ENCODE measurements at regions not wholly inside any gene's neighbourhood (a gene's known extent, or its start where the extent isn't known, plus 50 kb on each side); places are given as distances from the start of the nearest gene placed in this dataset.

DNA sequence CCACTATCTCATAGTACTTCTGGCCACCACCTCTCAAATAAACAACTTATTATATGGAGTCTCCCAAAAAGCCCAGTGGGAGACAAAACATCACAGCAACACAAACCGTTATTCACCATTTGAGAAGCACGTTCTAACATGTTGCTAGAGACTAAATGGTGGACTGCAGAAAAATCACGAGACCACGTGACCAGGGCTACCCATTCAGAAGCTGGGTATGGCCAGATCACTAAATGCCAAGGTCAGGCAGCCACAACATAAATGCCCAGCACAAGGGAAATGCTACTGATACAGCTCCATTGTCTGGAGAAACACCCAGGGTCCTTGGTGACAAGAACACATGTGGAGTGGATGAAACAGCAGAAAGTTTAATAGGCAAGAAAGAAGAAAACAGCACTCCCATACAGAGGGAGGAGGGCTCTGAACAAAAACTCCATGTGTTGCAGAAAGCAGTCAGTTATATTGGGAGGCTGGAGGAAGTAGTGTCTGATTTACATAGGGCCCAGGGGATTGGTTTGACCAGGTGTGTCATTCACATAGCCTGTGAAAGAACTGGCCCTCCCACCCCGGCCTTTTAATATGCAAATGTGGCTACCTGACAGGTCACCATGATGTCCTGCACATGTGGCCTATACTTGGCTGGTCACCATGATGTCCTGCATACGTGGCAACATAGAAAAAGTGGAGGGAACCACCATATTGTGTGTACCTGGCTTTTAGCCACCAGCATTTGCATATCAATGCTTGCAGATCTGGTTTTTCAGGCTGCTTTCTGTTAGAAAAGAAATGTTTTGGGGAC is 97.2 kb downstream of the TRIM36 start:
- Mint-ChIP-seq H3K4me3 (no peak overlapping the region), H3K36me3 (ENCODE audit: low read depth) (no peaks in the 10 kb centered on the region), H3K9me3 (peaks cover 2% of the 10 kb centered on the region), H3K27ac (no peak overlapping the region), H3K27me3 (peaks cover 47% of the 10 kb centered on the region), H3K4me1 (ENCODE audit: low read depth) (peaks cover 25% of the 10 kb centered on the region)
- DNase-seq, result no peak

- Mint-ChIP-seq H3K27ac (no peak overlapping the region), H3K9me3 (peaks cover 2% of the 10 kb centered on the region), H3K36me3 (ENCODE audit: low read depth) (no peaks in the 10 kb centered on the region), H3K27me3 (peaks cover 50% of the 10 kb centered on the region), H3K4me1 (ENCODE audit: low read depth) (peaks cover 25% of the 10 kb centered on the region), H3K4me3 (no peak overlapping the region)
- DNase-seq, result no peak
Observed at GRCh38 chr5:115070737-115071136, 99.0 kb downstream of the TRIM36 start.

DNA sequence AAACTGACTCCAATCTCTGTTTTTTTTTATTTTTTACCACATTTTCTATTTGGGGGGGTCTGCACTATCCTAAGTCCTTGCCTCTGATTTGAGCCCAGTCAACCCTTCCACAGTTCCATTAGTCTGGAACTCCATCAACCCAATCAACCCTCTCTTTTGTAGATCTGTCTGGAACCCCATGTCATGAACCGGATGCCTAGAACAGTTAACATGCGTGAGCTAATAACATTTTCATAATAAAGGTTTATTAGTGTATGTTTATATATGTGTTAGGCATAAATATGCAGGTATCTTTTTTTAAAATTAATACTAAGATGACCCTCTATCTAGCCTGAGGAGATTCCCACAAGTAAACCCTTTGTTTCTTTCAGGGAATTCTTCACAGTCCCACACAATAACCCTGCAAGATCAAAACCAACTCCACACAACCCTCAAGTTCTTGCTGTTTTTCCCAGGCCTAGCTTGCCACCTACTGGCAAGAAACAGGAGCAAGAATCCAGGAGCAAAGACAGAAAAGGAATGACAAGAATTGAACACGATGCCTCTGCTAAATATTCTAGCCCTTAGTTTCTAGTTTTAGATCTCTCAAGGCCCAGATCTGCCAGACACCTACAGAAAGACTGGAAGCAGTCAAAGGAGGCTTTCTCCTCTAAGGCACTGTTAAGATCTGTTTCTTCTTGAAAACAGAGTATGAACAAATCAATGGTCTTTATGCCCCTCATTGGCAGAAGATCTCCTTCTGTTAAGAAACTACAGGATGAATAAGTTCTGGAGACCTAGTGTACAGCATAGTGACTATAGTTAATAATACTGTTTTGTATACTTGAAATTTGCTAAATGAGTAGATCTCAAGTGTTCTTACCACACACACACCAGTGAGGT is 100.4 kb downstream of the TRIM36 start:
- Mint-ChIP-seq H3K27me3 (peaks cover 50% of the 10 kb centered on the region), H3K27ac (peak overlapping the region; percentile 20), H3K4me1 (ENCODE audit: low read depth) (peaks cover 25% of the 10 kb centered on the region), H3K9me3 (peaks cover 2% of the 10 kb centered on the region), H3K36me3 (ENCODE audit: low read depth) (no peaks in the 10 kb centered on the region), H3K4me3 (no peak overlapping the region)
- DNase-seq, result no peak

- Mint-ChIP-seq H3K4me3 (no peak overlapping the region), H3K27me3 (peaks cover 44% of the 10 kb centered on the region), H3K27ac (peak overlapping the region; percentile 71), H3K4me1 (ENCODE audit: low read depth) (peaks cover 25% of the 10 kb centered on the region), H3K9me3 (peaks cover 2% of the 10 kb centered on the region), H3K36me3 (ENCODE audit: low read depth) (no peaks in the 10 kb centered on the region)
- peak; percentile 29 for DNase-seq
Observed at GRCh38 chr5:115068239-115069086, 101.2 kb downstream of the TRIM36 start.

GRCh38 chr5:115064380-115064779 is 105.3 kb downstream of the TRIM36 start:
- Mint-ChIP-seq H3K36me3 (ENCODE audit: low read depth) (no peaks in the 10 kb centered on the region), H3K4me1 (ENCODE audit: low read depth) (peaks cover 17% of the 10 kb centered on the region), H3K27ac (no peak overlapping the region), H3K27me3 (peaks cover 14% of the 10 kb centered on the region), H3K9me3 (peaks cover 2% of the 10 kb centered on the region), H3K4me3 (no peak overlapping the region)
- no peak for DNase-seq

- H3K9me3 Mint-ChIP-seq, result no peaks in the 10 kb centered on the region
- H3K27ac Mint-ChIP-seq, result no peak overlapping the region
- peaks cover 8% of the 10 kb centered on the region for H3K27me3 Mint-ChIP-seq
Observed at GRCh38 chr5:115054387-115054951, 115.2 kb downstream of the TRIM36 start.

GRCh38 chr5:115052948-115053347 is 116.8 kb downstream of the TRIM36 start:
- DNase-seq, result no peak
- Mint-ChIP-seq H3K4me3 (no peak overlapping the region), H3K4me1 (ENCODE audit: low read depth) (no peaks in the 10 kb centered on the region), H3K9me3 (no peaks in the 10 kb centered on the region), H3K36me3 (ENCODE audit: low read depth) (no peaks in the 10 kb centered on the region), H3K27me3 (peaks cover 6% of the 10 kb centered on the region), H3K27ac (no peak overlapping the region)

More at GRCh38 chr5:115054387-115054951, 115.2 kb downstream of the TRIM36 start:
- no peaks in the 10 kb centered on the region for H3K4me1 Mint-ChIP-seq (ENCODE audit: low read depth)
- H3K36me3 Mint-ChIP-seq (ENCODE audit: low read depth), result no peaks in the 10 kb centered on the region
- H3K4me3 Mint-ChIP-seq, result no peak overlapping the region
- no peak for DNase-seq

- Mint-ChIP-seq H3K4me3 (no peak overlapping the region), H3K36me3 (ENCODE audit: low read depth) (no peaks in the 10 kb centered on the region), H3K4me1 (ENCODE audit: low read depth) (no peaks in the 10 kb centered on the region), H3K27me3 (no peaks in the 10 kb centered on the region), H3K9me3 (no peaks in the 10 kb centered on the region), H3K27ac (no peak overlapping the region)
- DNase-seq, result no peak
Observed at GRCh38 chr5:115050866-115051265, 118.8 kb downstream of the TRIM36 start.

GRCh38 chr5:115033861-115034260 is 135.8 kb downstream of the TRIM36 start:
- H3K27me3 Mint-ChIP-seq, result no peaks in the 10 kb centered on the region
- H3K4me1 Mint-ChIP-seq (ENCODE audit: low read depth), result no peaks in the 10 kb centered on the region
- no peak for DNase-seq
- no peaks in the 10 kb centered on the region for H3K36me3 Mint-ChIP-seq (ENCODE audit: low read depth)
- H3K9me3 Mint-ChIP-seq, result peaks cover 11% of the 10 kb centered on the region
- no peak overlapping the region for H3K4me3 Mint-ChIP-seq
- H3K27ac Mint-ChIP-seq, result no peak overlapping the region

DNA sequence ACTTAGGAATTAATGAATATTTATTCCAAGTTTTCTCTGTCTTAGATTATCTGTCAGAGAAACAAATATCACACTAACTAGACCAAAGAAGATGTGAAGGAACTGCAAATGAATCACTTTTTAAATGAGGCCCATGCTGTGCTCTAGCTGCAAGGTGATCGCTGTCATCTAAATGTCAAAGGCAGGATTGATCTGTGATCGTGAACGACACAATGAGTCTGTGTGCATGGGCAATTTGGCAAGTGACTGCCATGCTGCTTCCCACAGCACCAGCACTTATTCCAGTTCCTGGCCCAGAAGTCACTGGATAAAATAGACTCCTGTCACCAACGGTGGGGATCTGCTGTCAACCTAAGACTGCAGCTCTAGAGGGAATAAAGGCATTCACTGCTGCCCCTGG is 141.2 kb downstream of the TRIM36 start:
- Mint-ChIP-seq H3K36me3 (ENCODE audit: low read depth) (no peaks in the 10 kb centered on the region), H3K9me3 (no peaks in the 10 kb centered on the region)

GRCh38 chr5:115024922-115025321 is 144.8 kb downstream of the TRIM36 start:
- Mint-ChIP-seq H3K27ac (no peak overlapping the region), H3K4me1 (ENCODE audit: low read depth) (no peaks in the 10 kb centered on the region), H3K4me3 (no peak overlapping the region), H3K27me3 (peaks cover 4% of the 10 kb centered on the region), H3K9me3 (no peaks in the 10 kb centered on the region), H3K36me3 (ENCODE audit: low read depth) (no peaks in the 10 kb centered on the region)
- DNase-seq, result no peak

More for the DNA sequence above, 141.2 kb downstream of the TRIM36 start:
- peaks cover 4% of the 10 kb centered on the region for H3K27me3 Mint-ChIP-seq
- H3K4me3 Mint-ChIP-seq, result no peak overlapping the region
- no peak for DNase-seq
- no peak overlapping the region for H3K27ac Mint-ChIP-seq
- H3K4me1 Mint-ChIP-seq (ENCODE audit: low read depth), result no peaks in the 10 kb centered on the region

DNA sequence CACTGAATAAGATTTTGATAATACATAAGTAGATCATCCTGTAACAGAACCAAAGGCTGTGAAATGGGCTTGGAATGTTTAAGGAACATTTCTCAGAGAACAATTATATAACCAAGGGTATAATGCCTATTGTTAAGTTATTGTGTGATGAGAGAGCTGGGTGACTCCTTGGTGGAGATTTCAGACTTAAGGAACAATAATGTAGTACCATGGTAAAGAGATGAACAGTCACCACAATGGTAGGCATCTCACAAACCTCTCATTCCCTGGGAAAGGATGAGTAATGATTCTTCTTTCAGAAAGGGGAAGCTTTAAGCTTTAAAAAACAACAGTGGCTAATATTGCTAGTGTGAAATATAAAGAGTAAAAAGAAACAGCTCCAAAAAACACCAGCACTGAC is 147.4 kb downstream of the TRIM36 start:
- no peak overlapping the region for H3K27ac Mint-ChIP-seq
- no peak overlapping the region for H3K4me3 Mint-ChIP-seq
- peaks cover 2% of the 10 kb centered on the region for H3K27me3 Mint-ChIP-seq
- H3K36me3 Mint-ChIP-seq (ENCODE audit: low read depth), result no peaks in the 10 kb centered on the region
- no peak for DNase-seq
- no peaks in the 10 kb centered on the region for H3K9me3 Mint-ChIP-seq
- H3K4me1 Mint-ChIP-seq (ENCODE audit: low read depth), result no peaks in the 10 kb centered on the region

DNA sequence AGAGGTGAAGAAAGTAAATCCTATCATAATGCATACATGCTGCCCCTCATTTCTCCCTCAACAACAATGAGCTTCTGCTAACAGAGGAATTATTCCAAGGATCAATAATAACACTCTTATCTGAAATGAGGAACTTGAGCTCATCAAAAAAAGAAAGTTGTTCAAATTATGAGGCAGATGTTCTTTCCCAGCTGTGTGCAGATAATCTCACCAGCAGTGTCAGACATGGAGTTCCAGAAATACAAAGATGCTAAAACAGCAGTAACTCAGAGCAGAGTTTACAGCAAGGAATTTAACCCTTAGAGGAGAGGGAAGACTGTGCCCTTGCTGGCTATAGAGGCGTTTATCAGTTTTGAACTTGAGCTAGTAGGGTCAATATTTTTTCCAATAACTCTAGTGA is 153.1 kb downstream of the TRIM36 start:
- Mint-ChIP-seq H3K4me3 (no peak overlapping the region), H3K27ac (no peak overlapping the region), H3K9me3 (peaks cover 8% of the 10 kb centered on the region), H3K27me3 (peaks cover 2% of the 10 kb centered on the region), H3K36me3 (ENCODE audit: low read depth) (no peaks in the 10 kb centered on the region), H3K4me1 (ENCODE audit: low read depth) (no peaks in the 10 kb centered on the region)
- DNase-seq, result no peak

GRCh38 chr5:114999176-114999575 is 170.5 kb downstream of the TRIM36 start:
- DNase-seq, result no peak
- H3K4me1 Mint-ChIP-seq (ENCODE audit: low read depth), result no peaks in the 10 kb centered on the region
- H3K9me3 Mint-ChIP-seq, result peaks cover 3% of the 10 kb centered on the region
- no peaks in the 10 kb centered on the region for H3K27me3 Mint-ChIP-seq
- no peak overlapping the region for H3K4me3 Mint-ChIP-seq
- no peaks in the 10 kb centered on the region for H3K36me3 Mint-ChIP-seq (ENCODE audit: low read depth)
- H3K27ac Mint-ChIP-seq, result no peak overlapping the region
